Hepatic stellate cell (primary cell): ENCODE measurements at regions not wholly inside any gene's neighbourhood (a gene's known extent, or its start where the extent isn't known, plus 50 kb on each side); places are given as distances from the start of the nearest gene placed in this dataset.

Experiments used
- DNase-seq: peaks from one replicate; pipeline ENCODE4 v3.0.0; 2011; ENCODE audit warnings: low spot score

GRCh38 chr4:22874334-22874912, 181.7 kb downstream of the GBA3 start:
- no peak for DNase-seq

GRCh38 chr4:22873899-22874298, 181.2 kb downstream of the GBA3 start:
- no peak for DNase-seq

GRCh38 chr4:22870847-22871449, 178.2 kb downstream of the GBA3 start:
- DNase-seq = no peak

GRCh38 chr4:22869235-22869634, 176.5 kb downstream of the GBA3 start:
- no peak for DNase-seq
